NCI-H526 treated with DMSO at 0.1 percent for 48 hours (cell line): ENCODE measurements at regions not wholly inside any gene's neighbourhood (a gene's known extent, or its start where the extent isn't known, plus 50 kb on each side); places are given as distances from the start of the nearest gene placed in this dataset.
A peak's percentile ranks its signal among the peaks of the same experiment; 100 is the strongest.
"Not testable (repeated sequence)": the region's sequence is repeated elsewhere in the genome, so short reads cannot be mapped to it uniquely, and the experiment has no call there.

ENCODE experiments used
- DNase-seq: peaks from one replicate; lab custom pipeline; 2025; lab: John Stamatoyannopoulos, UW

- DNase-seq: not testable (repeated sequence)
Measured at GRCh38 chr11:13614918-13615317, 53.5 kb upstream of the FAR1 start.

DNA sequence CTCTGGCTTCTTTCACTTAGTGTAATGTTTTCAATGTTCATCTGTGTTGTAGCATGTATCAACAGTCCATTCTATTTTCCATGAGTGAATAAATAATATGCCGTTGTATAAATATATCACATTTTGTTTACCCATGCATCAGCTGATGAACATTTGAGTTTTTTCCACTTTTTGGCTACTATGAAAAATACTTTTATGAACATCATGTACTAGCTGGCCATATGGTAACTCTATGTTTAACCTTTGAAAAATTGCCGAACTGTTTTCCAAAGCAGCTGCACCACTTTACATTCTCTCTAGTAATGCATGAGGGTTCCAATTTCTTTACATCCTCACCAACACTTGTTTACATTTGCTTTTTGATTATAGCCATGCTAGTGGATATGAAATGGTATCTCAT, 59.8 kb upstream of the FAR1 start:
- no peak for DNase-seq

GRCh38 chr11:13606701-13607100, 61.8 kb upstream of the FAR1 start:
- no peak for DNase-seq

DNA sequence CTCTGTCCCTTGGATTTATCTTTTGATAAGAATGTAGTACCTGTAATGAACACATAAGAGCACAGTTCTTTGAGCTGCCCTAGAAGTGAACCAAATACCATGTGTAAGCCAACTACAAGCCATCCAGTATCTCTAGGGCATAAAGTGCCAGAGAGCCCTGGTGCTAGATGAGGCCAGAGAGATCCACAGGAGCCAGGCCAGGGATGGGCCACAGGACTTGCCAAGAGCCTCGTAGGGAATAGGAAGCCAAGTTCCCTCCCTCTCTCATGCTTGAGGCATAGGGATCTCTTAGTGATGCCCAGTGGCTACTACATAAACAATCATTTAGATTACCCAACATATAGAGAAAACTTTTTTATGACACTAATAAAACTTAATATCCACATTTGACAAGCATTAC, 64.8 kb upstream of the FAR1 start:
- DNase-seq: no peak

GRCh38 chr11:13602844-13603243, 65.6 kb upstream of the FAR1 start:
- no peak for DNase-seq

- DNase-seq: no peak
Measured at GRCh38 chr11:13596611-13597326, 71.7 kb upstream of the FAR1 start.

DNA sequence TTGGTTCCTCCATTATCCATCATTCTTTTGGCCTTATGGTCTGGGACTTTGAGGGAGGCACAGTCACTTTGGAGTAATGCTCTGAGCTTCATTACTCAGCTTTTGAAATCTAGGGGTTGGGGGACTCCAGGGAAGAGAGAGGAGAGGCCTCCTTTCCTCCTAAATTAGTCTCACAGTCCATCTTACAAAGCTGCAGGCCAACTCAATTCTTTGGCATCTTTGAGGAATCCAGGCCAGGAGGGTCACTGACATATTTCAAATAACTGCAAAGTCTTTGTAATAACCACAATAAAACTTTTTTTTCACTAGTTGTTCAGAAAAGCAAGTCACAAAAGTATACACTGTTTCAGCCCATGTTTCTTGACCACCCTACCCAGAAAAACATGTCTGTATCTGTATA, 73.3 kb upstream of the FAR1 start:
- DNase-seq: no peak

DNA sequence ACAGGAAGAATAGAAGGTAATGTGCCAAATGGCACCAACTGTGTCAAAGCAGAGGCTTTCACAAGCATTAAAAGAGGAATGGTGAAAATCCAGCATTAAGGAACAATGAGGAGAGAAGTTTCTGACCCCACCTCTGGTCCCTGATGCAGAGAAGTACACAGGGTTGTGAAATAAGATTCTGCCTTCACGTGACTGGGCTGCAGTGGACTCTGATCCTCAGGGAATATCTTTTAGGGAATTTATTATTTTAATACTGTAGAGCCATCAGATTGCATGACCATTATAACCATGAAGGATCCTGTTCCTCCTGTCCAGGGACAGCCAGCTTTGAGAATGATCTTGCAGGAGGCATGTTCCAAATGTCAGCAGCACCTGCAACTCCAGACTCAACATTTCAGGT, 74.4 kb upstream of the FAR1 start:
- DNase-seq: no peak

- DNase-seq: no peak
Measured at GRCh38 chr11:13578514-13579140, 82.8 kb upstream of the PTH start.

- DNase-seq: no peak
Measured at GRCh38 chr11:13577881-13578280, 82.1 kb upstream of the PTH start.

DNA sequence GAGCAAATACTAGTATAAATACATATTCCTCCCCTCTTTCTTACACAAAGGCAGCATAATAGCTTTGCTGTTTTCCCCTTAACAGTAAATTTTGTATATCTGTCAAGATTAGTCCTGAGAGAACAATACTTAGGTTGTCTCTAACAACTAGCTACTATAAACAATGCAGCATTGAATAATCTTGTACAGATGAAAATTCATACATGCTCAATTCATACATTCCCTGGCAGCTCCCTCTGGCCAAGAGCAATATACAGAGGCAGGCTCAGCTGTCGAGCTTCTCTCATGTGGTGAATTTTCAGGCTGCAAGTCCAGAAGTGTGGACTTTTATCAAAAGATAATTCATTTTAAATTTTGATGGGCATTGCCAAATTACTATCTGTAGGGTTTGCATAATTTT, 81.2 kb upstream of the PTH start:
- no peak for DNase-seq

- DNase-seq: not testable (repeated sequence)
Measured at GRCh38 chr11:13575385-13575784, 79.6 kb upstream of the PTH start.

DNA sequence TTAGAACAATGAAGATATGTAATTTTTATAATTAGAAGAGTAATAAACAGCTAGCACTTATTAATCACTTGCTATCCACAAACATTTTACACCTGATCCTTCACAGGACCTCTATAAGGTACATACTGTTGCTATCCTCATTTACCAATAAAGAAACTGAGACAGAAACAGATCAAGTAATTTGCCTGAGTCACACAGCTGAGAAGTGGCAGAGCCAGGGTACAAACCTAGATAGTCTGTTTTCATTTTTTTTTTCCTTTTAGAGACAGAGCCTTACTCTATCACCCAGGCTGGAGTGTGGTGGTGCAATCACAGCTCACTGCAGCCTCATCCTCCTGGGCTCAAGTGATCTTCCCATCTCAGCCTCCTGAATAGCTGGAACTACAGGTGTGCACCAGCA, 71.8 kb upstream of the PTH start:
- DNase-seq: no peak

- DNase-seq: no peak
Measured at GRCh38 chr11:13561860-13562259, 66.1 kb upstream of the PTH start.

DNA sequence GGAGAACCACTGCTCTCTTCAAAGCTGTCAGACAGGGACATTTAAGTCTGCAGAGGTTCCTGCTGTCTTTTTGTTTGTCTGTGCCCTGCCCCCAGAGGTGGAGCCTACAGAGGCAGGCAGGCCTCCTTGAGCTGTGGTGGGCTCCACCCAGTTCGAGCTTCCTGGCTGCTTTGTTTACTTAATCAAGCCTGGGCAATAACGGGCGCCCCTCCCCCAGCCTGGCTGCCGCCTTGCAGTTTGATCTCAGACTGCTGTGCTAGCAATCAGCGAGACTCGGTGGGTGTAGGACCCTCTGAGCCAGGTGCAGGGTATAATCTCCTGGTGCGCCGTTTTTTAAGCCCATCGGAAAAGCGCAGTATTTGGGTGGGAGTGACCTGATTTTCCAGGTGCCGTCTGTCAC, 64.5 kb upstream of the PTH start:
- peak; percentile 24 for DNase-seq

GRCh38 chr11:13552784-13553183, 57.0 kb upstream of the PTH start:
- DNase-seq: no peak

DNA sequence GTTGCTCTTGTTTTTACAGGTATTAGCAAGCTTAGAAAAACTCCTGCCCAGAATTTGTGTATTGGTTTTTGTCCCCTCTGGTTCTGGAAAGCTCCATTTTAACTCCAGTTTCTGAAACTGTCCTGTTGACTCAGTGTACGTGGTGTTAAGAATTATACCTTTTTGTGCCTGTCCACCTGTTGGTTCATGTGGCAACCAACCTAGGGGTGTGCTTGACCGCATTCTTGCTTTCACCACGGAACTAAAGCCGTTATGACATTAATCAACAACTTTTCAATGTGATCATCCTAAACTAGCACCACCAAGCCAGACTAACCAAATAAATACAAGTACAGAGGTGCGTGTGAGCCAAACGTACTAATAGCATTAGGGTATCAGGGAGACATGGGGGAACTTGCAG, 56.0 kb upstream of the PTH start:
- no peak for DNase-seq

DNA sequence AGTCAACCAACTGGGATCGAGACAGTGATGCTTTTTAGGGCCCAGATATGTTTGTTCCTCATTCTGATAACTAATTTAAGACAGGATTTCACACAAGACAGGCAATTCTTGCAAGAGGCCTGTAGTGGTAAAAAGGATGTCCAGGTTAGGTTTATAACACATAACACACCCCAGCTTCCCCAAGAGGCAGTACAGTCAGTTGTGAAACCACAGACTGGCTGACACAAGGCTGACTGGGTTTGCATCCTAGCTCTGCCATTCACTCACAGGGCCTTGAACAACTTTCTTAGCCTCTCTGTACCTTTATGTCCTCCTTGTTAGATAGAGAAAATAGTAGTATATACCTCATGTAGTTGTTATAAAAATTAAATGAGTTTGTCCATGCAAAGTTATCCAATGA, 55.0 kb upstream of the PTH start:
- no peak for DNase-seq

GRCh38 chr11:13546092-13546491, 50.3 kb upstream of the PTH start:
- not testable (repeated sequence) for DNase-seq
